GM10248 (cell line): ENCODE measurements at regions not wholly inside any gene's neighbourhood (a gene's known extent, or its start where the extent isn't known, plus 50 kb on each side); places are given as distances from the start of the nearest gene placed in this dataset.

Experiments used
- CTCF ChIA-PET: fragments of 300-600 bp; sonication (Branson Sonifier 250); formaldehyde crosslinking; extraction: SDS; loops from one replicate; lab custom pipeline; 2021; ENCODE audit warnings: antibody characterized with exemption; lab: Yijun Ruan, JAX
- POLR2A ChIA-PET: fragments of 350-650 bp; sonication (Branson Sonifier 250); formaldehyde crosslinking; extraction: SDS; loops from one replicate; lab custom pipeline; 2020; ENCODE audit warnings: antibody characterized with exemption; lab: Yijun Ruan, JAX
- DNase-seq: peaks from one replicate; pipeline ENCODE4 v3.0.0; 2012; ENCODE audit errors: extremely low spot score
- TF ChIP-seq, protein P1 (sequence below): IDR thresholded peaks from 2 replicates; pipeline ENCODE4 v1.5.1; 2012; ENCODE audit warnings: mild to moderate bottlenecking, low read depth; ENCODE audit errors: extremely low read depth, missing control alignments, control extremely low read depth

DNA sequence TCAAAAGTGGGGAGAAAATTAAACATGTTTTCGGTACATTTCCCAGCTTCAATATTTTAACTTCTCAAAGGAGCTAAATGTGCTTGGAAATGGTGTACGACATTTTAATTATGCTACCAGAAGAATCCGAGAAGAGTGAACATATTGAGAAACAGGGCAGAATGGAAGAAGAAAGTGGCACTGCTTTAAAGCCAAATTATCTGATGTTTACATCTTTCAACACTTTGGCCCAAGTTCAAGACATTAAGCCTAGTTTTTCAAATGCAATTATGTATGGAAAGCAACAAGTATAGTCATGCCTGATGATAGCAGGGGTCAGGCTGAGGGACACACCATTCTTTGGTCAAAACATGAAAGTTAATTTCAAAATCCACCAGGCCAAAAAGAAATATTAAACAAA lies 577.9 kb upstream of the ZFP42 start:
- CTCF ChIA-PET = no interaction called here
- TF ChIP-seq, protein P1, sequence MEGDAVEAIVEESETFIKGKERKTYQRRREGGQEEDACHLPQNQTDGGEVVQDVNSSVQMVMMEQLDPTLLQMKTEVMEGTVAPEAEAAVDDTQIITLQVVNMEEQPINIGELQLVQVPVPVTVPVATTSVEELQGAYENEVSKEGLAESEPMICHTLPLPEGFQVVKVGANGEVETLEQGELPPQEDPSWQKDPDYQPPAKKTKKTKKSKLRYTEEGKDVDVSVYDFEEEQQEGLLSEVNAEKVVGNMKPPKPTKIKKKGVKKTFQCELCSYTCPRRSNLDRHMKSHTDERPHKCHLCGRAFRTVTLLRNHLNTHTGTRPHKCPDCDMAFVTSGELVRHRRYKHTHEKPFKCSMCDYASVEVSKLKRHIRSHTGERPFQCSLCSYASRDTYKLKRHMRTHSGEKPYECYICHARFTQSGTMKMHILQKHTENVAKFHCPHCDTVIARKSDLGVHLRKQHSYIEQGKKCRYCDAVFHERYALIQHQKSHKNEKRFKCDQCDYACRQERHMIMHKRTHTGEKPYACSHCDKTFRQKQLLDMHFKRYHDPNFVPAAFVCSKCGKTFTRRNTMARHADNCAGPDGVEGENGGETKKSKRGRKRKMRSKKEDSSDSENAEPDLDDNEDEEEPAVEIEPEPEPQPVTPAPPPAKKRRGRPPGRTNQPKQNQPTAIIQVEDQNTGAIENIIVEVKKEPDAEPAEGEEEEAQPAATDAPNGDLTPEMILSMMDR = no peak
- POLR2A ChIA-PET = no interaction called here
- DNase-seq = no peak

DNA sequence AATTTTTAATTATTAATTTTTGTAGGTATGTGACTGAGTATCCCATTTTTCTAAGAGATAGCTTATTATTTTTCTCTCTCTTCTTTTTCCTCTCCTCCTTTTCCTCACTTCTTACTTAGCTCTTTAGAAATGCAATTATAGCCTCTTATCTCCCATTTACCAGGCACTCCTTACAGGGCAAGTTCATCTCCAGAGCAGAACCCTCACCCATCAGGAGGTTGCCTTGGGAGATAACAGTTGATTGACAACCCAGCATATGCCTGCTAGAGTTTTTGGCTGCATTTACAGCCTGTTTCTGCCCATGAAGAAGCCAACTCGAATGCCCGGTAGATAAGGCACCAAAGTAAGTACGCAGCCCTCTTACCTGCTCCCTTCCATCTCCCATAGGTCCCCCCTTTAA lies 572.9 kb upstream of the ZFP42 start:
- DNase-seq = no peak
- POLR2A ChIA-PET = no interaction called here
- TF ChIP-seq, protein P1 = no peak
- CTCF ChIA-PET = interaction anchor here (1.9 kb wide), 1 partner anchor 11 kb away, joined by 4 read pairs; no protein-coding TSS in a partner anchor

DNA sequence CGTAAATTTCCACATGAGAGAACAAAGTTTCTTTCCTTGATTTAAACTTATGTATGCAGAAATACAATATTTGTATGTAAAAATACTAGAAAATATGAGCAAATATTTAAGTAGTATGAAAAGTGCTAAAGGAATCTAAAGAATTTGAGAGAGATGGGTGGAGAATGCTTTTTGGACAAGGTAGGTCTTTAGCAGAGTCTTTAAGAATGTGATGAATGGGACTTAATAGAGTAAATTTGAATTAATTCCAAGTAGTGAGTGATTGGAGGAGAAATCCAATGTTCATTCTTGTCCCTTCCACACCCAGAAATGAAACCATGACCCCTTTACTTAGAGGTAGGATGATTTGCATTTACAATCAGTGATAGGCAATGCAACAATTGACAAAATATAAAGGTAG lies 570.9 kb upstream of the ZFP42 start:
- DNase-seq = no peak
- TF ChIP-seq, protein P1 = no peak

DNA sequence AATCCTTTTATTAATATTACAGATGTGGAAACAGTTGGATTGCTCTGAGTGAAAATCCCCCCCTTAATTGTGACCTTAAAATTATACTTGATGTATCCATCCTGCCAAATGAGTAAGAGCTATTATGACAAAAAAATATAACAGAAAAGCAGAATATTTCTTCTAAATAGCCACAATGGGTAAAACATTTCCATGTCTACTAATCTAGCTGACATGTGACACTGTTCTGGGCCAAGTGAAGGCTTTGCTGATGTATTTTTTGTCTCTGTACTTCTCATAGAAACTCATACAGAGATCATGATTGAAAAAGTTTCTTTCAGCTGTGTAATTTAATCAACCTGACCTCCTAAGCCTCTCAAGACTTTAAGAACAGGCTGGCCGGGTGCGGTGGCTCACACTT lies 569.1 kb upstream of the ZFP42 start:
- POLR2A ChIA-PET = no interaction called here
- DNase-seq = no peak
- TF ChIP-seq, protein P1 = no peak
- CTCF ChIA-PET = interaction anchor here (1.4 kb wide), 1 partner anchor 39 kb away, joined by 3 read pairs; no protein-coding TSS in a partner anchor

More for the DNA sequence above, 570.9 kb upstream of the ZFP42 start:
- POLR2A ChIA-PET = no interaction called here
- CTCF ChIA-PET = no interaction called here

DNA sequence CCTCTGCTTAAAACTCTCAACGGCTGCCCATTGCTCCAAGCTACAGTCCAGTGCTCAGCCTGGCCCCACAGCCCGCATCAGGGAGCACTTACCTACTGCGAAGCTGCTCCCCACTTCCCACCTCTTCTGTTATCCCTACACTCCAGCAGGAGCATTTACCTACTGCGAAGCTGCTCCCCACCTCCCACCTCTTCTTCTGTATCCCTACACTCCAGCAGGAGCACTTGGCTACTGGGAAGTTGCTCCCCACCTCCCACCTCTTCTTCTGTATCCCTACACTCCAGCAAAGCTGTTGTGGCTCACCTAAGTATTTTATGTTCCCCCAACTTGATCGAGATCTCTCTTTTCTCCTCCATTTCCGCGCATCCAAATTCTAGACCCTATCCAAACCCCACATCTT lies 563.3 kb upstream of the ZFP42 start:
- CTCF ChIA-PET = no interaction called here
- TF ChIP-seq, protein P1 = no peak
- DNase-seq = no peak
- POLR2A ChIA-PET = no interaction called here

DNA sequence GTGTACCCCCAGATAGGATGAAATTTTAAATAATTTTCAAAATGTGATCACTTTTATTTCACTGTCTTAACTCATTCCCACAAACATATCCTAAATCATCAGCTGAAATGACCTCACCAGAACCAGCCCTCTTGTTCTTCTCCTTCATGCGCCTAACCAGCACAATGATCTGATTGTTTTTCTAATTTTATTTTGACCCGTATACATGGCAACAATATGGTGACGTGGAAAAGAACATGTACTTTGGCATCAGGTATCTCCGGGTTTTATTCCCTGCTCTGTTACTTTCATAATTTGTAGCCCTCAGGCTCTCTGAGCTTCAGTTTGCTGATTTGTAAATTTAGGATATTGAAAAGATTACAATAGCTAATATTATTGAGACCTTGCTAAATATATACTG lies 562.4 kb upstream of the ZFP42 start:
- POLR2A ChIA-PET = no interaction called here
- TF ChIP-seq, protein P1 = no peak
- no peak for DNase-seq
- CTCF ChIA-PET = interaction anchor here (1.2 to 1.6 kb wide), 2 partner anchors 9 to 20 kb away, joined by 3 read pairs; no protein-coding TSS in a partner anchor

DNA sequence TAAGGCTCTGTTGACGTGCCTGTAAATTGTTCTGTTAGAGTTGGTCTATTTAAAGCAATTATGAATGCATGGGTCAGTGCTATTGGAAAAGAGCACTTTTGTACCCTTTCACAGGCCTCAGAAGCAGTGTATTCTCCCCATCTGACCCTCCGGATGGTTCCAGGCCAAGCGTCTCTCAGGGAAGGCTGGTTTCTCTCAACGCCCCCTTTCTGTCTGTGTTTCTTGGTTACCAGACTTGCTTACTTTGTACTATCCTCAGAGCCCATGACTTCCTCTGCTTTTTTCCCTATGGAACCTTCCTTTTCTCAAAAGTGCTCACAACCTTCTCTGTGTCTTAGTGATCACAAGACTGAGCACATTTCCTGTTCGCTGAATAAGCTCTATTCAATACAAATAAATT lies 559.3 kb upstream of the ZFP42 start:
- TF ChIP-seq, protein P1 = no peak
- DNase-seq = no peak
- ChIA-PET POLR2A (no interaction called here), CTCF (no interaction called here)
